Inflammatory macrophage (primary cell): ENCODE measurements at regions not wholly inside any gene's neighbourhood (a gene's known extent, or its start where the extent isn't known, plus 50 kb on each side); places are given as distances from the start of the nearest gene placed in this dataset.

ENCODE experiments used
- DNase-seq, 2 donors: peaks; one replicate each; pipeline ENCODE4 v3.0.0-alpha.2; 2020 to 2022

GRCh38 chr6:120620900-120621299, 713.4 kb downstream of the TBC1D32 start:
- DNase-seq, result no peak

GRCh38 chr6:120615238-120615637, 719.0 kb downstream of the TBC1D32 start:
- no peak for DNase-seq

- DNase-seq, result no peak
These were observed 719.6 kb downstream of the TBC1D32 start for GRCh38 chr6:120614723-120615122.

GRCh38 chr6:120608826-120609225, 725.5 kb downstream of the TBC1D32 start:
- DNase-seq, result no peak

- DNase-seq, result no peak
These were observed 727.5 kb downstream of the TBC1D32 start for GRCh38 chr6:120606743-120607142.

DNA sequence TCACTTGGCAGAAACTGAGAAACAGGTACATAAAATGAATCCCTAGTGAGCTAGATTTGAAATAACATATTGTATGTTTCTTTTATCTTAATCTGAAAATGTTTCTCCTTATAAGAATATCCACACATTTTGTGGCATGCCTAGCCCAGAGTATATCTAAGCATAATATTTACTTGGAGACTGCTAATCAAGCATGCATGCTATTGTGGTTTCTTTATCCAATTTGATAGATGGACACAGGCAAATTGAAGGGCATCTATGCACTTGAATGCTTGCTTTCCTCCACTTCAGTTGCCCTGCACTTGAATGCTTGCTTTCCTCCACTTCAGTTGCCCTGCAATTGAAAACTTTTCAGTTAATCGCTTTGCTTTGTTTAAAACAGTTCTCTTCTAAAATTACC, 729.8 kb downstream of the TBC1D32 start:
- DNase-seq, result no peak

- no peak for DNase-seq
These were observed 743.7 kb downstream of the TBC1D32 start for GRCh38 chr6:120590611-120591010.

GRCh38 chr6:120588424-120588823, 745.9 kb downstream of the TBC1D32 start:
- no peak for DNase-seq

DNA sequence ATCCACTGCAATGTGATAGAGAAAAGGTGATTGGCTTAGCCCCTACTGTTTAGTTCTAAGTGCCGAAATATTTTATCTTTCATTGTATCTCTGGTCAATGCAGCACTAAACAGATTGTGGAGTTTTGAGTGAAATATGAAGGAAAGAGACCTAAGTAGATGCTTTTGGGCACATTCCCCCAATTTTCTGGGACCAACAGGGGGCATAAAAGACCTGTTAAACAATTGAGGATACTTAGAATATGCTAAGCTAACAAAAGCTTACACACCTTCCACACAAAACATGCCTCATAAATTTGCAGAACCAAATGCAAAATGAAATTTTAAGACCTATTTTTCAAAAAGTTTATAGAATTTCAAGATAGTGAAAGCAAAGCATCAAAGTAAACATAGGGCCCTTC, 746.9 kb downstream of the TBC1D32 start:
- no peak for DNase-seq

DNA sequence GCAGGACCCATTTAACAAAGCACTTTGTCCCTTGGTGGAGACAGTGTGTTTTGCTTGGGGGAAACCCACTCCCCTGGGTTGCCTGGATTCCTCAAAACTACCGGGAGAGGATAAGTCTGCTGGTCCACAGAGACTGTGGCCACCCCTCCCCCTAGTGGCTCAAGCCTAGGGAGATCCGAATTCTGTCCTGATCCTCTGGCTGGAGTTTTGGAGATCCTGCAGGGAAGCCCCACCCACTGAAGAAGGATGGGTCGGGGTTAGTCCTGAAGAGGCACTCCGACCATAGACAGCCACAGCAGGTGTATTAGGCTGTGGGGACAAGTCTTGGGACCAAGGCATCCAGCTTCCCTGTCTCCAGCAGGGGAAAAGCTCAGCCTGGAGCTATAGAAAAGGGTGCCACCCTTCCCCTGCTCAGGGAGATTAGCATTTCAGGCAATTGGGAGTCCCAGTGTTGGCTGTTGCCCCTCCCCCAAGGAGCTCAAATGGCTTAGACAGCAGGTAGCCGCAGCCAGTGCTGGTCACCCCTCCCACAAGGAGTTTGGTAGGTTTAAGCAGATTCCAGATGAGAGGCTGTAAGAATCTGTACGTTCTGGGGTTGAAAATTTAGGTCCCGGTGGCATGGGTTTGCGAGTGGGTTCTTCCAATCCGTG, 750.0 kb downstream of the TBC1D32 start:
- no peak for DNase-seq

DNA sequence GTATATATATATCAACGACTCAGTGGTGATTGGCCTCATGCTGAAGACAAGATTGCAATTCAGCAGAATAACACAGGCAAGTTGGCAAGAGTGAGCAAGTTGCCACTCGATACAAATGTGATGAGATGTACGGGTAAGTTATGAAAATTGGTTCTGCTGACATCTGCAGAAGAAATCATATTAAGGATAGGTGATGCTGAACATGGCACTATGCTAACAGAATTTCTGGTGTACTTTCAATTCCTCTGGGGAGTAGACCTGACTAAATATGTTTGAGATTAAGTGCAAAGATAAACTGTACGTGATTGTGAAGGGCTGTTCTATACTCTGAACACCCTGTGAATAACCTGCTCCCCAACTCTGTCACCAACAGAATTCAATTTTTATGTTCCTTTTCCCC, 758.2 kb downstream of the TBC1D32 start:
- no peak for DNase-seq

DNA sequence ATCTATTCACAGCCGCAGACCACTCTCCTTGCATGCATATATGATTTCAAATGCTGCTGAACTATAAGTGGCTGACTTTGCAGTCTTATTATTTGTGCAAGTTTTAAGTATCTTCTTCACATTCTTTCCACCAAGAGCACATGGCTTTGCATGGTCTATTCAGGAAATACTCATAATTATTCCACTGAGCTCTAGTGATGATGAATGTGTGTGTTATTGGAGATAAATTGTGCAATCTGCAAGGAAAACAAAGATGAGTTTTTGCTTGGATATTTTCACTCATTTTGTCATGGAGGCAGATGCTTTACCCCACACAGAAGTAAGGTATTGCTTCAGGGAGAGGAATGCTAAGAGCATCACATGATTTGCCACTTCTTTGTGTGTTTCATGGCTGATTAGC, 764.6 kb downstream of the TBC1D32 start:
- DNase-seq, result no peak

DNA sequence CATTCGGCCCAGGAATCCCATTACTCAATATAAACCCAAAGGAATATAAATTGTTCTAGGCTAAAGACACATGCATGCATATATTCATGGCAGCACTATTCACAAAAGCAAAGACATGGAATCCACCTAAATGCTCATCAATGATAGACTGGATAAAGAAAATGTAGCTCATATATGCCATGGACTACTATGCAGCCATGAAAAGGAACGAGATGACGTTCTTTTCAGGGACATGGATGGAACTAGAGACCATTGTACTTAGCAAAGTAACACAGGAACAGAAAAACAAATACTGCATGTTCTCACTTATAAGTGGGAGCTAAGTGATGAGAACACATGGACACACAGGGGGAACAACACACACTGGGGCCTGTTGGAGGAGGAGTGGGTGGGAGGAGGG, 769.5 kb downstream of the TBC1D32 start:
- DNase-seq, result no peak

DNA sequence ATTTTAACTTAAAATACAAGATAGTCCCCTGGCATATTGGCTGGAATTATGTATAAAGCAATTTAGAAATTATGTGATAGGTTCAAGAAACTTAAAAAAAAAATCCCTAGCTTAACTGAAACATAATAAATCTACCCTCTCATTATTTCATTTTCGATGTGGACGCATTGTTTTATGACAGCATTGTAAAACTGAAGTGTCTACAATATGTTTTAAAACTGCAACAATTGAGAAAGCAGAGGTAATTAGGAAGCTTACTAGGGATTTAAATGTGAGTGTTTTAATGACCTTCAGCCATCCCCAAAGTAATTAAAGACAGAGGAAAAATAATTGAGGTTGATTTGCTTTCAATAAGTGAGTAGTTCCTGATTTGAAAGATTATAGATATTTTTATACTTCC, 776.0 kb downstream of the TBC1D32 start:
- DNase-seq, result no peak

GRCh38 chr6:120557554-120557953, 776.7 kb downstream of the TBC1D32 start:
- DNase-seq, result no peak

DNA sequence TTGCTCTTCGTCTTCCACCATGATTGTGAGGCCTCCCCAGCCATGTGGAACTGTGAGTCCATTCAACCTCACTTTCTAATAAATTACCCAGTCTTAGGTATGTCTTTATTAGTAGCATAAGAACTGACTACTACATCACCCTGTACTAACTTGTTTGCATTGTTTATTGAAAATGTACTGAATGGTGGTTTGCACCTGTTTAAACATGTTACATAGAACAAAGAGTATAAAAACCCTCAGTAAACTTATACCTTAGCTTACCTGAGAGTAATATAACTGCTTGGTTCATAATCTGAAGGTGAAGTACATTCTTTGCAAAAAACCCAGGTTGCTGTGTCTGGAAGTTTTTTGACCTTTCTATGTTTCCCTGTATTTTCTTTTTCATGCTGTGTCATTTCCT, 777.8 kb downstream of the TBC1D32 start:
- no peak for DNase-seq

- no peak for DNase-seq
These were observed 780.9 kb downstream of the TBC1D32 start for GRCh38 chr6:120553353-120553752.

- no peak for DNase-seq
These were observed 788.9 kb downstream of the TBC1D32 start for GRCh38 chr6:120545353-120545752.

DNA sequence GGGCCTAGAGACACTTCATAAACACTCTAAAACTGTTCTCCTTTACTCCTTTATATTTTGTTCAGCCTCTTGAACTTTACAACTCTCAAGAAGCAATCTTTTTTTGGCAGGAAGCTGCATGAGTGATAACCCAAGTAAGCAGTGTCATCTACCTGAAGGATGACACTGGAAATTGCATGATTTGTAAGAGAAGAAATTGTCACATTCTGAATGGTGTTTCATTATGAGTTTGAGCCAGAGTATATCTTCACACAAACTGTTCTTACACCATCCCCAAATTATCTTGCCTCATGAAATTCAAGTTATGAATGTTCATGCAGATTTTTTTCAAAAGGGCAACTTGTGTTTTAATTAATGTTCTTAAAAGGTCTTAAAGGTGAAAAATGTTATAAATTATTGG, 799.3 kb downstream of the TBC1D32 start:
- no peak for DNase-seq

DNA sequence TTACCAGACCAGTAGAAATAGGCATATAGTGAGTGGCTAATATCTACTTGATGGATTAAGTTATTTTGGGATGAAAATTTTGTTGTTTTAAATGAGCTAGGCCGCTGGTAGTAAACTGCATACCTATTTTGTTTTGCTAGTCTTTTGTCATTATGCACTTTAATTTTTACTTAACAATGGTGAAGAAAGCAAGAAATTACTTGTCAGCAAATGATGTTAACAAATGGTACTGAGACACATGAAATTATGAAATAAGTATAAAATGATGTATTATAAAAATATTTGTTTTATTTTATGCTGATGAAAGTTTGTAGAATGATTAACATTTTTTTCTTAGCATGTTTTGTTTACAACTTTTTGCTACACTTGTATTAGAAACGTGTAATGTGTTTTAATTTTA, 807.7 kb downstream of the TBC1D32 start:
- DNase-seq, result no peak

DNA sequence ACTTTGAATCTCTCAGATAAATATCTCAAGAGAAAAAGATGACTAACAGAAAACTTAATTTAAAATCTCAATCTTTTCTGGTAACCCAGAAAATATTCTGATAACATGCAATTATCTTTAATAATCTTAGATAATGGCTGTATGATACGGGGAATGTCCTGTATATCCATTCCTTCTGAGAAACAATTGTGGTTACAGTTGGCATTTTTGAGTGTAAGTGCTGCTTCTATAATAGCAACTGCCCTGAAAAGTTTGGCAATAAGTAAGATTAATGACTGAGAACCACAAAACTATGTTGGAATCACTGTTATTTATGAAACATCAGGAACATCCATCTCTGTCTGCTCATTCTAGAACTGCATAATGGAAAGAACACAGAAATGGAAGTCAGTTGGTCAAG, 819.7 kb downstream of the TBC1D32 start:
- no peak for DNase-seq

- DNase-seq, result no peak
These were observed 822.6 kb downstream of the TBC1D32 start for GRCh38 chr6:120511712-120512111.

GRCh38 chr6:120498711-120499110, 835.6 kb downstream of the TBC1D32 start:
- DNase-seq, result no peak

DNA sequence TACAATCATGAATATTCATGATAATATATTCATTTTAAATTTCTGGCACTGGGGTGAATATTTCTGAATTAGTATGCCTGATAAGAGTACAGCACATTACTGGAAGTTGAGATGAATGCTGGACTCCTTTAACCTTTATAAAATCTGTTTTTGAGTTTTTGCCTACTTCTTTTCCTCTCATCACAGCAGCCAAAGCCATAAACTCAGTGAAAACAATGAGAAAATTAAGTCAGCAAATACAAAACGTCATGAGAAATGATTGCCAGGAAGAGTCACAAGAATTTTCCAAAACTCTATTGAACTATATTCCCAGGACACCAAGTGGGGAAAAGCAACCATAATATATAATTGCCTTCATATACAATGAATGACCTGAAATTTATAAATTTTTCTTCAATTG, 837.6 kb downstream of the TBC1D32 start:
- no peak for DNase-seq

DNA sequence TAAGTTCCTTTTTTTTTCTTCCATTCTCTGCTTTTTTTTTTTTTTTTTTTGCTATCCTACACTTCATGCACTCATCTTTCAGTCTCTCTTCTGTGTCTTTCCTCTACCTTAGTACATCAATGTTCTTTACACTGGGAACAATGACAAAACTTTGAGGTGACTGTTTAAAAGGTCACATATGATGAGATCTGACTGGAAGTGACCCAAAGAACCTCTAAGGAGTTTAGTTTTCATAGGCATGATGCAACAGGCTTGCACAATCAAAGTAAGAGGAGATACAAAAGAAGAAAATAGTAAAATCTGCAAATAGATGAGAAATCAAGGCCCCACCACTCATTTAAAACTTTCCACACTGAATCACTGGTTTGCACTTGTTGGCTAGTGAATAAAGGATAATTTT, 840.8 kb downstream of the TBC1D32 start:
- DNase-seq, result no peak
